Aorta (tissue), 5 donors: ENCODE measurements at regions not wholly inside any gene's neighbourhood (a gene's known extent, or its start where the extent isn't known, plus 50 kb on each side); places are given as distances from the start of the nearest gene placed in this dataset.

Experiments used
- ATAC-seq: fragments of 200-7000 bp; cut with Tn5 transposase; one replicate; pipeline ENCODE4 v1.9.1; 2022; ENCODE audit warnings: moderate library complexity; ENCODE audit not compliant: low FRiP score
- DNase-seq, 2 donors: peaks; one replicate each; pipeline ENCODE4 v3.0.0-alpha.2; 2020
- H3K27ac ChIP-seq, 2 donors: one replicate each; pipeline ENCODE4 v1.5.1; 2013; ENCODE audit warnings: low read length in 2 of 2, mild to moderate bottlenecking in 2 of 2, moderate library complexity in 2 of 2, control low read depth in 1 of 2, inconsistent platforms in 1 of 2, low read depth in 1 of 2
- H3K27me3 ChIP-seq, 2 donors: one replicate each; pipeline ENCODE4 v1.6.1; 2013; ENCODE audit warnings: control low read depth in 1 of 2, low read length in 1 of 2, mild to moderate bottlenecking in 1 of 2, moderate library complexity in 1 of 2; ENCODE audit not compliant: insufficient read depth in 2 of 2, control insufficient read depth in 1 of 2
- H3K36me3 ChIP-seq, 2 donors: one replicate each; pipeline ENCODE4 v1.6.1; 2013; ENCODE audit warnings: control low read depth in 1 of 2, low read length in 1 of 2, mild to moderate bottlenecking in 1 of 2; ENCODE audit not compliant: insufficient read depth in 2 of 2, control insufficient read depth in 1 of 2
- H3K4me1 ChIP-seq, 2 donors: one replicate each; pipeline ENCODE4 v1.6.1; 2013; ENCODE audit warnings: low read length in 2 of 2, control low read depth in 1 of 2, mild to moderate bottlenecking in 1 of 2, moderate library complexity in 1 of 2; ENCODE audit not compliant: insufficient read depth in 2 of 2, control insufficient read depth in 1 of 2
- H3K4me3 ChIP-seq, 2 donors: one replicate each; pipeline ENCODE4 v1.5.1; 2013; ENCODE audit warnings: low read length in 2 of 2, control low read depth in 1 of 2, mild to moderate bottlenecking in 1 of 2
- H3K9me3 ChIP-seq: one replicate; pipeline ENCODE4 v1.6.1; 2013; ENCODE audit warnings: mild to moderate bottlenecking, low read length; ENCODE audit not compliant: control insufficient read depth
- WGBS, 2 donors: extraction: QIAGEN DNeasy Blood & Tissue Kit; methylation state at CpG; one replicate each; pipeline ENCODE4 v1.1.7; 2013; 5-methylcytosine and 5-hydroxymethylcytosine counted together
- intact Hi-C, 2 donors: fragments of 100-400 bp; cut with DNase I; formaldehyde crosslinking; loops; one replicate each; pipeline versions ENCODE4 v1.14.2 to v1.15.0; 2022
- donor health status: healthy with polysubstance abuse.
- donor health status: Bipolar disorder and iron deficiency.
- donor health status: DM: no; HTN: no; CAD: no.
- donor health status: DM: no; HTN: no; CAD: no.
- donor health status: DM: yes; HTN: yes; CAD: no.

- Histone ChIP-seq H3K9me3 (no peaks in the 10 kb centered on the region), H3K27me3 (no peaks in the 10 kb centered on the region), H3K4me3 (no peak overlapping the region), H3K27ac (no peak overlapping the region), H3K36me3 (no peaks in the 10 kb centered on the region), H3K4me1 (no peaks in the 10 kb centered on the region)
- DNase-seq, result no peak
- no peak for ATAC-seq
- intact Hi-C loops, result loop anchor here in 1 of 2 donors (10.0 kb wide), 2 partner anchors 304 to 964 kb away; partner anchors contain the start of gene SSTR1
- WGBS, 2 donors, result 76 to 84% methylated on average over 1 of the region's 1 CpG
Observed at GRCh38 chr14:37900561-37900960, 305.1 kb downstream of the TTC6 start.

GRCh38 chr14:37901978-37902377 lies 305.7 kb upstream of the SSTR1 start:
- Histone ChIP-seq H3K36me3 (no peaks in the 10 kb centered on the region), H3K9me3 (no peaks in the 10 kb centered on the region), H3K27ac (no peak overlapping the region), H3K27me3 (no peaks in the 10 kb centered on the region), H3K4me1 (no peaks in the 10 kb centered on the region), H3K4me3 (no peak overlapping the region)
- ATAC-seq (peak; percentile 72), DNase-seq (peak in 1 of 2 donors; percentile 58)
- intact Hi-C loops, result loop anchor here in 1 of 2 donors (10.0 kb wide), 2 partner anchors 303 to 963 kb away; partner anchors contain the start of gene SSTR1
- WGBS, 2 donors, result 44 to 46% methylated on average over 6 of the region's 6 CpGs

GRCh38 chr14:37903343-37904191 lies 304.1 kb upstream of the SSTR1 start:
- DNase-seq (no peak), ATAC-seq (no peak)
- intact Hi-C loops, result loop anchor here in 1 of 2 donors (10.0 kb wide), 2 partner anchors 301 to 961 kb away; partner anchors contain the start of gene SSTR1
- WGBS, 2 donors, result 17 to 18% methylated on average over 10 of the region's 10 CpGs
- no peaks in the 10 kb centered on the region for H3K9me3 ChIP-seq
- H3K4me1 ChIP-seq, result no peaks in the 10 kb centered on the region
- H3K27me3 ChIP-seq, result no peaks in the 10 kb centered on the region
- no peak overlapping the region for H3K4me3 ChIP-seq
- H3K36me3 ChIP-seq, result no peaks in the 10 kb centered on the region
- no peak overlapping the region for H3K27ac ChIP-seq

GRCh38 chr14:37924622-37925021 lies 283.1 kb upstream of the SSTR1 start:
- WGBS, 2 donors, result 89 to 90% methylated on average over 2 of the region's 2 CpGs

GRCh38 chr14:37932008-37932407 lies 275.7 kb upstream of the SSTR1 start:
- Histone ChIP-seq H3K36me3 (no peaks in the 10 kb centered on the region), H3K27me3 (peaks cover 0 to 2% of the 10 kb centered on the region in 2 donors), H3K4me3 (no peak overlapping the region), H3K27ac (no peak overlapping the region), H3K9me3 (no peaks in the 10 kb centered on the region), H3K4me1 (no peaks in the 10 kb centered on the region)
- intact Hi-C loops, result no loop called here
- 25 to 38% methylated on average over 6 of the region's 6 CpGs for WGBS, 2 donors
- DNase-seq (no peak), ATAC-seq (no peak)

More at GRCh38 chr14:37924622-37925021, 283.1 kb upstream of the SSTR1 start:
- Histone ChIP-seq H3K27me3 (peaks cover 0 to 2% of the 10 kb centered on the region in 2 donors), H3K9me3 (no peaks in the 10 kb centered on the region), H3K4me3 (no peak overlapping the region), H3K4me1 (no peaks in the 10 kb centered on the region), H3K36me3 (no peaks in the 10 kb centered on the region), H3K27ac (no peak overlapping the region)
- intact Hi-C loops, result no loop called here
- DNase-seq, result no peak
- ATAC-seq, result no peak

GRCh38 chr14:37932481-37932880 lies 275.2 kb upstream of the SSTR1 start:
- intact Hi-C loops, result no loop called here
- WGBS, 2 donors, result 78 to 81% methylated on average over 5 of the region's 5 CpGs
- no peaks in the 10 kb centered on the region for H3K36me3 ChIP-seq
- H3K4me3 ChIP-seq, result no peak overlapping the region
- H3K9me3 ChIP-seq, result no peaks in the 10 kb centered on the region
- ATAC-seq (no peak), DNase-seq (no peak)
- no peak overlapping the region for H3K27ac ChIP-seq
- no peaks in the 10 kb centered on the region for H3K4me1 ChIP-seq
- H3K27me3 ChIP-seq, result peaks cover 0 to 2% of the 10 kb centered on the region in 2 donors

GRCh38 chr14:37936971-37937370 lies 270.7 kb upstream of the SSTR1 start:
- no peak for DNase-seq
- Histone ChIP-seq H3K9me3 (no peaks in the 10 kb centered on the region), H3K36me3 (no peaks in the 10 kb centered on the region), H3K4me1 (no peaks in the 10 kb centered on the region), H3K27ac (no peak overlapping the region), H3K27me3 (no peaks in the 10 kb centered on the region), H3K4me3 (no peak overlapping the region)
- intact Hi-C loops, result no loop called here
- 50 to 55% methylated on average over 2 of the region's 2 CpGs for WGBS, 2 donors
- ATAC-seq, result no peak

GRCh38 chr14:37939442-37940028 lies 268.2 kb upstream of the SSTR1 start:
- Histone ChIP-seq H3K36me3 (no peaks in the 10 kb centered on the region), H3K4me3 (no peak overlapping the region), H3K27ac (no peak overlapping the region), H3K9me3 (no peaks in the 10 kb centered on the region), H3K4me1 (no peaks in the 10 kb centered on the region), H3K27me3 (no peaks in the 10 kb centered on the region)
- intact Hi-C loops, result no loop called here
- 58 to 71% methylated on average over 6 of the region's 6 CpGs for WGBS, 2 donors
- DNase-seq (no peak), ATAC-seq (no peak)

- 67 to 71% methylated on average over 3 of the region's 3 CpGs for WGBS, 2 donors
- H3K9me3 ChIP-seq, result peaks cover 4% of the 10 kb centered on the region
- intact Hi-C loops, result no loop called here
Observed at GRCh38 chr14:37945959-37946358, 261.7 kb upstream of the SSTR1 start.

More at GRCh38 chr14:37945959-37946358, 261.7 kb upstream of the SSTR1 start:
- ATAC-seq (no peak), DNase-seq (no peak)
- Histone ChIP-seq H3K4me3 (no peak overlapping the region), H3K36me3 (no peaks in the 10 kb centered on the region), H3K27me3 (no peaks in the 10 kb centered on the region), H3K27ac (no peak overlapping the region), H3K4me1 (no peaks in the 10 kb centered on the region)
